COLO668 (cell line): ENCODE measurements at regions not wholly inside any gene's neighbourhood (a gene's known extent, or its start where the extent isn't known, plus 50 kb on each side); places are given as distances from the start of the nearest gene placed in this dataset.
"Not testable (repeated sequence)": the region's sequence is repeated elsewhere in the genome, so short reads cannot be mapped to it uniquely, and the experiment has no call there.

ENCODE experiments used
- DNase-seq: peaks from one replicate; lab custom pipeline; 2025; ENCODE audit not compliant: unreplicated experiment; lab: John Stamatoyannopoulos, UW

- no peak for DNase-seq
Measured at GRCh38 chr1:208344202-208344857, 100.1 kb upstream of the PLXNA2 start.

DNA sequence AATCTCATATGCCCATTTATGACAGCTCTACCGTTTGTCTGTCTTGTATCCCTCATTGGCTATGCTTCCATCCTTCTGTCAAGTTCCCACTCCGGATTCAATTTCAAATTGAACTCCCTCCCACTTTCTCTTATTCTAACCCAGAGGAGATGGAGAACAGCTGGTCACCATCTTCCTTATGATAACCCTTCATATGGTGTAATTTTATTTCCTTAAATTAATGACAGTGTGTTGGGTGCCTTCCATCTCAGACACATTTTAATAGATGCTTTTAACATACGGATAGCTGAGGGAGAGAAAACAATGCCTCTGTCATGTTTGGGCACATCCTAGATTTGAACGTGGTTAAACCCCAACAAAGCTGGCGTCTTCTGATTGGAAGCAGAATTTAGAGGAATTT lies 103.0 kb upstream of the PLXNA2 start:
- DNase-seq = no peak

- DNase-seq = no peak
Measured at GRCh38 chr1:208349694-208350330, 105.6 kb upstream of the PLXNA2 start.

DNA sequence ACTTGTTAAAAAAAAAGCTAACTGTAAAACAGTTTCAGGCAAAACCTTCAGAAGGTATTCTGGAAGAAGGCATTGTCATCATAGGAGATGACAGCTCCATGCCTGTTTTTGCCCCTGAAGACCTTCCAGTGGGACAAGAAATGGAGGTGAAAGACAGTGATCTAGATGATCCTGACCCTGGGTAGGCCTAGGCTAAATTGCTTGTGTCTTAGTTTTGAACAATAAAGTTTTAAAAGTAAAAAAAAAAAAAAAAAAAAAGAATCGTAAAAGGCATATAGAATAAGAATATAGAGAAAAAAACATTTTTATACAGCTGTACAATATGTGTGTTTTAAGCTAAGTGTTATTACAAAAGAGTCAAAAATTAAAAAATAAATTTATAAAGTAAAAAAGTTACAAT lies 106.6 kb upstream of the PLXNA2 start:
- DNase-seq = no peak

DNA sequence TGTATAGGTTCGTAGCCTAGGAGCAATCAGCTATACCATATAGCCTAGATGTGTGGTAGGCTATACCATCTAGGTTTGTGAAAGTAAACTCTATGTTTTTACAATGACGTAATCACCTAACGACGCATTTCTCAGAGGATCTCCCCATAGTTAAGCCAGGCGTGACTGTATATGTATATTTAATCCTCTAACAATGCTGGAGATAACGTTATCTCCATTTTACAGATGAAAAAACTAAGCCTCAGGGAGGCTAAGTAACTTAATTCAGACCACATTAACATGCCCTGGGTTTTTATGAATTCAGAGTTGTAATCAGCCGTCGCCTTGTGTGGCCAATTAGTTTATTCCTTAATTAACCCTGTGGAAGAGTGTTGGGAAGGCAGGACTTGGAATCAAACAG lies 107.7 kb upstream of the PLXNA2 start:
- DNase-seq = no peak

DNA sequence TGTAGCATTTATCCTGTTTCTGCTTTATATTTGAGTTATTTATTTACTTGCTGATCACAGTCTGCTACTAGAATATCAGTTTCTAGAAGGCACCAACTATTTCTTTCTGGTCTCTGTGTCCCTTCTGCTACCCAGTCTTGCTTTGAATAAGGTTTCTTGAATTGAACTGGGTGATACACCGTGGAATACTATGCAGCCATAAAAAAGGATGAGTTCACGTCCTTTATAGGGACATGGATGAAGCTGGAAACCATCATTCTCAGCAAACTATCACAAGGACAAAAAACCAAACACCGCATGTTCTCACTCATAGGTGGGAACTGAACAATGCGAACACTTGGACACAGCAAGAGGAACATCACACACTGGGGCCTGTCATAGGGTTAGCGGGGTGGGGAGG lies 109.6 kb upstream of the PLXNA2 start:
- DNase-seq = not testable (repeated sequence)

DNA sequence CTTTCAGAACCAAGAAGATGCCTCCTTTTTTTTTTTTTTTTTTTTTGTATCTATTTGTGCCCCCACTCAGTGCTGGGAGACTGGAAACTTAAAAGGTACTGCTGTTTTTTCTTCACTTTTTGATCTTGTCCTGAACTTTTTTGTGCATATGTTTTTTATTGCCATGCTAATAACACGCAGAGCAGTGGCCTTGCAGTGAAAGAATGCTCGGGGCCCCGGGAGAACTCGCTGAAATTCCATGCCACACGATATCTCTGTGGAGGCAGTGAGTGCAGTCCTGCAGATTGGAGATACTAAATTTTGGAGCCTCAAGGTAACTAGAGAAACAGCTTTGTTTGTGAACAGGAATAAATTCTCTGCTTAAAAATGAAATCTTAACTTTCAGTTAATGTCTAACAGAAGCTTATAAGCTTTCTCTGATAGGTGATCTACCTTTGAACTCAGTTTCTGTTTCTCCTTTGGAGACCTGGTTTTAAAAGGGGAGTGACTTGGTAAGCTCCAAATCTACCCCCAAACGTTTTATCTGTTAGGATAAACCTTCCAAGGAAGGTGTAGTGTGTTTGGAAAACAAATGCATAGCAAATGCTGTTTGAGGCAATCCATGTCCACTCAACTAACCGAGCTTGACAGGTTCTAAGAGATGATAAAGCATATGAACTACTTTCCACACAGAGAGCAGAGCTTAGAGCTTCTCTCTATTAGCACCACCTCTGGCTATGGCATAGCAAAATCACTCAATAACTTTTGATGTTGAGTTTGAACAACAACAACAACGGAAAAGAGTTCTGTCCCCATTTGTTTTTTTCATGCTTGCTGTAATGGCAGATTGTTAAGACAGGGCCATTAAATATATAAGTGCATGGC lies 113.7 kb upstream of the PLXNA2 start:
- DNase-seq = no peak

GRCh38 chr1:208358651-208359050 lies 114.5 kb upstream of the PLXNA2 start:
- DNase-seq = no peak

- DNase-seq = no peak
Measured at GRCh38 chr1:208362011-208362410, 117.8 kb upstream of the PLXNA2 start.

GRCh38 chr1:208366559-208366958 lies 122.4 kb upstream of the PLXNA2 start:
- no peak for DNase-seq

- DNase-seq = no peak
Measured at GRCh38 chr1:208369045-208369444, 124.9 kb upstream of the PLXNA2 start.

DNA sequence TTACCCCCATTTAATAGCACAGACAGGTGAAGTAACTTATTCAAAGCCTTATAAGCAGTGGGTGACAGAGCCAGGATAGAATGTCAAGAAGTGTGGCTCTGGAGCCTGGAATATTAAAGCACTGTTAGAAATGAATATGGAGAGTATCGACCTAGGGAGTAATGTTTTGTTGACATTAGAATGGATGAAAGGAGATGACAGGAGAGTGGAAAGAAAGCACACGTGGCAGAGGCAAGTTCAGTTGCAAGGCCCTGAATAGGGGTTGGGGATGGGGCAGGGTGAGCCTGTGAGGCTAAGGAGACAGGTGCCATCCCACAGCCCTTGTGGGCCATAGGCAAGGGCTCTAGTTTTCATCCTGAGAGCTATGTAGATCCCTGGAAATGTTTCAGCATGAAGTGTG lies 125.5 kb upstream of the PLXNA2 start:
- peak; percentile 26 for DNase-seq

GRCh38 chr1:208374391-208374941 lies 130.3 kb upstream of the PLXNA2 start:
- DNase-seq = no peak

DNA sequence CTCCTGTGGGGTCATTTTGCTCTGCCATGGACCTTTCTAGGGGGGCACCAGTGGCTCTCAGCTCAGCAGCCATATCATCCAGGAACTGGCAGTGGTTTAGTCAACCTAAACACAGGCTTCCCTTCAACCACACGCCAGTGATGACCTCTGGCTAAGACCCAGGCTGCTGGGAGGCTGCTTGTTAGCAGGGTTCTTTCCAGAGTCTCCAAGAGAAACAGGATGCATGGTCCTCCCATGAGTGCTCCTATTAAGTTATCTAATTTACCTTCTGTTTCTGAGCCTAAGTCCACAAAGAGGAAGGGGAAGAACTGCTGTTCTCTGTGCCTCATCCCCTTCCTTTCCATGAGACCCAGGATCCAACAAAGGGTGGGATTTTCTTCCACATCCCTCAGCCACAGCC lies 137.3 kb upstream of the PLXNA2 start:
- DNase-seq = no peak

- no peak for DNase-seq
Measured at GRCh38 chr1:208387908-208388811, 144.0 kb upstream of the PLXNA2 start.

DNA sequence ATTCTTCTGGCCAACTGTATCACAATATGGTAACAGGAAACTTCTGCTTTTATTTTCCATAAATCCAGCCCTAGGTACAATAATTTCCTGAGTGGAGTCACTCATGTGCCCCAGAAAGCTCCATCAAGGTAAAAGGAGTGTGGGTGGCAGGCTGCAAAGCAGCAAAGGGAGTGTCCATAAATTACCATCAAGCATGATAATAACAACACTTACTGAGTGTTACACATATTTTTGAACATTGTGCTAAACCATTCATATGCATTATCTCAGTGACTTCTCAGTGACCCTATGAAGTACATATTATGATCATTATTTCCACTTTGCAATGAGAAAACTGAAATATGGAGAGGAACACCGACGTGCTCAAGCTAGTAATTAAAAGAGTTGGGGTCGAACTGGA lies 149.2 kb upstream of the PLXNA2 start:
- no peak for DNase-seq

GRCh38 chr1:208393826-208394225 lies 149.6 kb upstream of the PLXNA2 start:
- no peak for DNase-seq

DNA sequence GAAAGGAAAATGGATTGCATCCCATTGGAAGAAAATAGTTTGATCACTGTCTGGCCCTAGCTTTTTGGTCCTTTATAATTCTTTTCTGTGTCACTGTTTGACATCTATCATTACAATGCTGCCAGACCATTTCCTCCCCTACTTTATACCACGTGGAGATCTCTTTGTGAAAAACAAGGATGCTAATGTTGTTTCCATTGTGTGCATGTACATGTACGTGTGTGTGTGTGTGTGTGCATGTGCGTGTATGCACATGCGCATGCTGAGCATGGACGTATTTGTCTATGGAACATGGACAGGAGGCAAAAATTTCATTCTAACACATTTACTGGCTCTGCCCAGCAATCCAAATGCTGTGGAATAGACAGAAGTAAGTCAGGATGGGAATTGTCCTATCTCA lies 153.1 kb upstream of the PLXNA2 start:
- DNase-seq = no peak

DNA sequence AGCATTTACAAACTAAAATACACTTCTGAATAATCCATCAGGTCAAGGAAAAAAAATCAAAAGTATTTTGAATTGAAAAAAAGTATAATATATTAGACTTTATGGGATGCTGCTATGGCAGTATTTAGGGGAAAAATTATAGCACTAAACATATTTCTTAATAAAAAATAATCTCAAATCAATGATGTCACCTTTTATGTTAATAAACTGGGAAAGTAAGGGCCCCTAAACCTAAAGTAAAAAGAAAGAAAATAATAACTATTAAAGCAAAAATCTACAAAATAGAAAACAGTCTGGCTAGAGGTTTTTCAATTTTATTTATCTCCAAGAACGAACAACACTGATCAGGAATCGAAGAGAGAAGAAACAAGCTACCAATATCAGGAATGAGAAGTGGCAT lies 160.8 kb upstream of the PLXNA2 start:
- DNase-seq = no peak

- DNase-seq = no peak
Measured at GRCh38 chr1:208409176-208409575, 165.0 kb upstream of the PLXNA2 start.

- no peak for DNase-seq
Measured at GRCh38 chr1:208410409-208410808, 166.2 kb upstream of the PLXNA2 start.
